Astrocyte (in vitro differentiated cells and primary cell): ENCODE measurements at regions not wholly inside any gene's neighbourhood (a gene's known extent, or its start where the extent isn't known, plus 50 kb on each side); places are given as distances from the start of the nearest gene placed in this dataset.

Experiments
- DNase-seq: peaks from one replicate; pipeline ENCODE4 v3.0.0-alpha.2; 2010; ENCODE audit warnings: low read depth
- FAIRE-seq: peaks from 2 replicates; lab custom pipeline; 2011; peaks lifted over from hg19 to GRCh38; lab: Jason Lieb, UNC
- H2AFZ ChIP-seq: 2 replicates; pipeline ENCODE4 v1.6.0; 2012; ENCODE audit warnings: low read depth, low read length, inconsistent platforms
- H3K27ac ChIP-seq: 2 replicates; pipeline ENCODE4 v1.5.1; 2011; ENCODE audit warnings: low read depth, low read length, inconsistent platforms
- H3K27me3 ChIP-seq: 2 replicates; pipeline ENCODE4 v1.6.0; 2011; ENCODE audit warnings: low read length, inconsistent platforms; ENCODE audit not compliant: insufficient read depth
- H3K36me3 ChIP-seq: 2 replicates; pipeline ENCODE4 v1.5.1; 2011; ENCODE audit warnings: low read length, inconsistent platforms; ENCODE audit not compliant: insufficient read depth
- H3K4me1 ChIP-seq: 2 replicates; pipeline ENCODE4 v1.5.1; 2011; ENCODE audit warnings: low read length, inconsistent platforms; ENCODE audit not compliant: insufficient read depth
- H3K4me2 ChIP-seq: 2 replicates; pipeline ENCODE4 v1.6.0; 2012; ENCODE audit warnings: low read length, inconsistent platforms
- H3K4me3 ChIP-seq: 2 replicates; pipeline ENCODE4 v1.5.1; 2011; ENCODE audit warnings: low read depth, mild to moderate bottlenecking, low read length, inconsistent platforms; ENCODE audit not compliant: insufficient read depth
- H3K79me2 ChIP-seq: 2 replicates; pipeline ENCODE4 v1.6.0; 2012; ENCODE audit warnings: mild to moderate bottlenecking, low read length, inconsistent platforms; ENCODE audit not compliant: insufficient read depth
- H3K9ac ChIP-seq: 2 replicates; pipeline ENCODE4 v1.6.0; 2012; ENCODE audit warnings: mild to moderate bottlenecking, low read length, inconsistent platforms
- H3K9me3 ChIP-seq: 2 replicates; pipeline ENCODE4 v1.5.1; 2012; ENCODE audit warnings: low read depth, mild to moderate bottlenecking, low read length, inconsistent platforms; ENCODE audit not compliant: insufficient read depth
- H4K20me1 ChIP-seq: 2 replicates; pipeline ENCODE4 v1.6.0; 2012; ENCODE audit warnings: low read length, inconsistent platforms; ENCODE audit not compliant: insufficient read depth
- H3K27ac Mint-ChIP-seq: one replicate; pipeline ENCODE4 v1.8.0; 2021; ENCODE audit warnings: mild to moderate bottlenecking, mixed read lengths; ENCODE audit not compliant: unreplicated experiment
- H3K27me3 Mint-ChIP-seq: one replicate; pipeline ENCODE4 v1.8.0; 2021; ENCODE audit warnings: low read depth, mixed read lengths; ENCODE audit not compliant: unreplicated experiment
- H3K36me3 Mint-ChIP-seq: one replicate; pipeline ENCODE4 v1.8.0; 2021; ENCODE audit warnings: low read depth, mixed read lengths; ENCODE audit not compliant: unreplicated experiment
- H3K4me1 Mint-ChIP-seq: one replicate; pipeline ENCODE4 v1.8.0; 2021; ENCODE audit warnings: low read depth, mixed read lengths; ENCODE audit not compliant: unreplicated experiment
- H3K4me3 Mint-ChIP-seq: one replicate; pipeline ENCODE4 v1.8.0; 2021; ENCODE audit warnings: mild to moderate bottlenecking, moderate library complexity, mixed read lengths; ENCODE audit not compliant: unreplicated experiment
- H3K9me3 Mint-ChIP-seq: one replicate; pipeline ENCODE4 v1.8.0; 2021; ENCODE audit warnings: mild to moderate bottlenecking, mixed read lengths; ENCODE audit not compliant: unreplicated experiment
- EZH2 ChIP-seq: IDR thresholded peaks from 2 replicates; pipeline ENCODE4 v1.6.1; 2012; ENCODE audit warnings: mild to moderate bottlenecking, low read length, inconsistent platforms; ENCODE audit not compliant: insufficient read depth
- TF ChIP-seq, protein P1 (sequence below): IDR thresholded peaks from 2 replicates; pipeline ENCODE4 v1.5.1; 2011; ENCODE audit warnings: low read depth, mild to moderate bottlenecking, inconsistent platforms, low read length, moderate library complexity; ENCODE audit not compliant: insufficient read depth

DNA sequence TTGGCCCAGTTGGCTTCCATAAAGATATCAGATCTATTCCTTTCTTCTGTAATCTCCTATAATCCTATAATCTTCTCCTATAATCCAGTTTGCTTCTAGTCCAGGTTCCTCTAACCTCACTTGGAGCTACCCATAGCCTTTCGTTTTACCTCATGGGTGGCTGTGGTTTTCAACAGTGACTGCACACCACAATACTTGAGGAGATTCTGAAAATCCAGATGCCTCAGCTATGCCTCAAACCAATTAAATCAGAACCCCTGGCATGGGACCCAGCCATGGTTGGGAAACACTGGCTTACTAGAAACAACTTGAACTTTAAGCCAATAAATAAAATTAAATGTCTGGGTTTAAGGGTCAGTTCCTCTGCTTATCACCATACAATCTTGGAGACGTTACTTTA lies 86.1 kb upstream of the NTRK3 start:
- Histone ChIP-seq H3K9ac (no peak overlapping the region), H3K4me3 (no peak overlapping the region), H3K79me2 (no peaks in the 10 kb centered on the region), H3K27ac (no peak overlapping the region), H3K27me3 (no peaks in the 10 kb centered on the region), H3K36me3 (no peaks in the 10 kb centered on the region), H4K20me1 (no peaks in the 10 kb centered on the region), H3K4me1 (no peaks in the 10 kb centered on the region), H3K4me2 (no peak overlapping the region), H3K9me3 (no peaks in the 10 kb centered on the region), H2AFZ (no peak overlapping the region)
- DNase-seq (peak; percentile 52), FAIRE-seq (no peak)
- no peak for TF ChIP-seq EZH2
- TF ChIP-seq, protein P1, sequence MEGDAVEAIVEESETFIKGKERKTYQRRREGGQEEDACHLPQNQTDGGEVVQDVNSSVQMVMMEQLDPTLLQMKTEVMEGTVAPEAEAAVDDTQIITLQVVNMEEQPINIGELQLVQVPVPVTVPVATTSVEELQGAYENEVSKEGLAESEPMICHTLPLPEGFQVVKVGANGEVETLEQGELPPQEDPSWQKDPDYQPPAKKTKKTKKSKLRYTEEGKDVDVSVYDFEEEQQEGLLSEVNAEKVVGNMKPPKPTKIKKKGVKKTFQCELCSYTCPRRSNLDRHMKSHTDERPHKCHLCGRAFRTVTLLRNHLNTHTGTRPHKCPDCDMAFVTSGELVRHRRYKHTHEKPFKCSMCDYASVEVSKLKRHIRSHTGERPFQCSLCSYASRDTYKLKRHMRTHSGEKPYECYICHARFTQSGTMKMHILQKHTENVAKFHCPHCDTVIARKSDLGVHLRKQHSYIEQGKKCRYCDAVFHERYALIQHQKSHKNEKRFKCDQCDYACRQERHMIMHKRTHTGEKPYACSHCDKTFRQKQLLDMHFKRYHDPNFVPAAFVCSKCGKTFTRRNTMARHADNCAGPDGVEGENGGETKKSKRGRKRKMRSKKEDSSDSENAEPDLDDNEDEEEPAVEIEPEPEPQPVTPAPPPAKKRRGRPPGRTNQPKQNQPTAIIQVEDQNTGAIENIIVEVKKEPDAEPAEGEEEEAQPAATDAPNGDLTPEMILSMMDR: no peak
- no peak overlapping the region for H3K4me3 Mint-ChIP-seq
- H3K4me1 Mint-ChIP-seq: no peaks in the 10 kb centered on the region
- no peak overlapping the region for H3K27ac Mint-ChIP-seq
- peaks cover 2% of the 10 kb centered on the region for H3K9me3 Mint-ChIP-seq
- no peaks in the 10 kb centered on the region for H3K36me3 Mint-ChIP-seq
- H3K27me3 Mint-ChIP-seq: peaks cover 20% of the 10 kb centered on the region

DNA sequence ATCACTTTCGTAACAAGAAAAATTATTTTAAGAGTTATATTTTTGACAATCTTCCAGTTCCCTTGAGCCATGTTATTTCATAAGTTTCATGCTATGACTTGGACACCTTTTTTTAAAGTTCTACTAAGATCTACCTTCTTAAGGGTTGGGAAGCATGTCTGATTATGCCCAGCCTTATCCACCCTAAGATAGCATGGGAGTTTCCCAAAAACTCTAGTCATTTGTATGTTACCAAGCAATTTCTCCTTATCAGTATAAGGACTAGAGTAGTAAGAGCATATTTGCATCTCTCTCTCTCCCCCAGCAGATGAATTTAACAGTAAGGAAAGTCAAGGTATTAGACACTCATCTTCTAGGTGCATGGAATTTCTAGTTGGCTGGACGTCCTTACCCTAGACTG lies 85.1 kb upstream of the NTRK3 start:
- Histone ChIP-seq H3K9ac (no peak overlapping the region), H3K4me2 (no peak overlapping the region), H3K27ac (no peak overlapping the region), H3K36me3 (no peaks in the 10 kb centered on the region), H3K9me3 (no peaks in the 10 kb centered on the region), H4K20me1 (no peaks in the 10 kb centered on the region), H3K27me3 (no peaks in the 10 kb centered on the region), H3K4me1 (no peaks in the 10 kb centered on the region), H3K4me3 (no peak overlapping the region), H3K79me2 (no peaks in the 10 kb centered on the region), H2AFZ (no peak overlapping the region)
- Mint-ChIP-seq H3K4me1 (no peaks in the 10 kb centered on the region), H3K9me3 (peaks cover 4% of the 10 kb centered on the region), H3K27me3 (peaks cover 18% of the 10 kb centered on the region), H3K4me3 (no peak overlapping the region), H3K27ac (no peak overlapping the region), H3K36me3 (no peaks in the 10 kb centered on the region)
- DNase-seq: no peak
- no peak for TF ChIP-seq EZH2
- TF ChIP-seq, protein P1: no peak
- no peak for FAIRE-seq

DNA sequence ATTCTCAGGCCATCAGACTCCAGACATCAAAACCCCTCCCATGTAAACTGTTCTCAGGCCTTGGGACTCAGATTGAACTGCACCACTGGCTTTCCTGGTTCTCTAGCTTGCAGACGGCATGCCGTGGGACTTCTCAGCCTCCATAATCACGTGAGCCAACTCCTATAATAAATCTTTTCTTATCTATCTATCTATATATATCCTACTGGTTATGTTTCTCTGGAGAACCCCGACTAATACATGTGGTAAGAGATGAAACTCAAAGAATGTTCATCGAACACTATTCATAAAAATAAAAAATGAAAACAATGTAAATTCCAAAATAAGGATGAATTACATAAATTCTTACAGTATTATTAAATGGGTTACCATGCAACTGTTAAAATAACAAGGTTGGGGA lies 84.5 kb upstream of the NTRK3 start:
- H3K4me3 ChIP-seq: no peak overlapping the region
- H3K4me1 Mint-ChIP-seq: no peaks in the 10 kb centered on the region
- no peak overlapping the region for H3K27ac ChIP-seq
- no peak overlapping the region for H3K4me2 ChIP-seq
- no peak for FAIRE-seq
- H3K27ac Mint-ChIP-seq: no peak overlapping the region
- H3K4me1 ChIP-seq: no peaks in the 10 kb centered on the region
- DNase-seq: no peak
- H3K27me3 Mint-ChIP-seq: peaks cover 15% of the 10 kb centered on the region
- no peaks in the 10 kb centered on the region for H3K36me3 Mint-ChIP-seq
- no peak for TF ChIP-seq EZH2
- TF ChIP-seq, protein P1: no peak
- H3K9me3 ChIP-seq: no peaks in the 10 kb centered on the region
- H3K27me3 ChIP-seq: no peaks in the 10 kb centered on the region
- peaks cover 4% of the 10 kb centered on the region for H3K9me3 Mint-ChIP-seq
- no peak overlapping the region for H2AFZ ChIP-seq
- no peaks in the 10 kb centered on the region for H4K20me1 ChIP-seq
- H3K4me3 Mint-ChIP-seq: no peak overlapping the region
- H3K79me2 ChIP-seq: no peaks in the 10 kb centered on the region
- H3K36me3 ChIP-seq: no peaks in the 10 kb centered on the region
- H3K9ac ChIP-seq: no peak overlapping the region
